WERI-Rb-1 (cell line): ENCODE measurements at regions not wholly inside any gene's neighbourhood (a gene's known extent, or its start where the extent isn't known, plus 50 kb on each side); places are given as distances from the start of the nearest gene placed in this dataset.

ENCODE experiments used
- DNase-seq: peaks from one replicate; pipeline ENCODE4 v3.0.0-alpha.2; 2020
- H3K27ac ChIP-seq: fragments of 250-450 bp; sonication (Bioruptor Pico); 2 replicates; pipeline ENCODE4 v1.5.1; 2020; ENCODE audit warnings: mild to moderate bottlenecking, moderate library complexity
- H3K27me3 ChIP-seq: fragments of 250-450 bp; sonication (Bioruptor Pico); 2 replicates; pipeline ENCODE4 v1.5.1; 2021; ENCODE audit warnings: mild to moderate bottlenecking, low read depth, moderate library complexity; ENCODE audit not compliant: insufficient read depth, severe bottlenecking
- H3K36me3 ChIP-seq: fragments of 250-450 bp; sonication (Bioruptor Pico); 2 replicates; pipeline ENCODE4 v1.5.1; 2020; ENCODE audit warnings: mild to moderate bottlenecking, moderate library complexity
- H3K4me3 ChIP-seq: 2 replicates; pipeline ENCODE4 v1.5.1; 2011; ENCODE audit warnings: low read depth, mild to moderate bottlenecking, control low read depth, low read length
- H3K9me3 ChIP-seq: fragments of 250-450 bp; sonication (Bioruptor Pico); 2 replicates; pipeline ENCODE4 v1.5.1; 2021; ENCODE audit warnings: mild to moderate bottlenecking, moderate library complexity; ENCODE audit not compliant: severe bottlenecking
- TF ChIP-seq, protein P1 (sequence below): IDR thresholded peaks from 2 replicates; pipeline ENCODE4 v1.5.1; 2011; ENCODE audit warnings: low read depth, mild to moderate bottlenecking, control low read depth, inconsistent platforms, low read length

DNA sequence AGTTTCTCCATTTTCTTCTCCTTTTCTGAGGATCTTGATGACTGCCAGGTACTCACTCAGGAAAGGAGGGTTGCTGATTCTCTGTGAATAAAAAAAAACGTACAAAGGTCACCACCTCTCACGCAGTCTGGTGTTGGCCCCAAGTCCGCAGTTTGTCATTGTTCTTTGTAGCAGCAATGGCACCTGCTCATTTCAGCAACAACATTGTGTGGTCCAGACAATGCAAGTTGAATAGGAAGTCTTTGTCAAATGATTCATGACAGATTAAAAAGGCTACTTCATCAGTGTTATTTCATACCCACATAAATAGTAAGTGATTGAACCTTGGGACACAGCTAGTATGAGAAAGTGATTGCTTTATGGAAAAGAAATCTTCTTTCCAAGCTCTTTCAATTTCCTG, 653.5 kb upstream of the MGMT start:
- Histone ChIP-seq H3K27ac (no peak overlapping the region), H3K36me3 (no peaks in the 10 kb centered on the region), H3K4me3 (no peak overlapping the region), H3K9me3 (no peaks in the 10 kb centered on the region), H3K27me3 (no peaks in the 10 kb centered on the region)
- DNase-seq: no peak
- TF ChIP-seq, protein P1, sequence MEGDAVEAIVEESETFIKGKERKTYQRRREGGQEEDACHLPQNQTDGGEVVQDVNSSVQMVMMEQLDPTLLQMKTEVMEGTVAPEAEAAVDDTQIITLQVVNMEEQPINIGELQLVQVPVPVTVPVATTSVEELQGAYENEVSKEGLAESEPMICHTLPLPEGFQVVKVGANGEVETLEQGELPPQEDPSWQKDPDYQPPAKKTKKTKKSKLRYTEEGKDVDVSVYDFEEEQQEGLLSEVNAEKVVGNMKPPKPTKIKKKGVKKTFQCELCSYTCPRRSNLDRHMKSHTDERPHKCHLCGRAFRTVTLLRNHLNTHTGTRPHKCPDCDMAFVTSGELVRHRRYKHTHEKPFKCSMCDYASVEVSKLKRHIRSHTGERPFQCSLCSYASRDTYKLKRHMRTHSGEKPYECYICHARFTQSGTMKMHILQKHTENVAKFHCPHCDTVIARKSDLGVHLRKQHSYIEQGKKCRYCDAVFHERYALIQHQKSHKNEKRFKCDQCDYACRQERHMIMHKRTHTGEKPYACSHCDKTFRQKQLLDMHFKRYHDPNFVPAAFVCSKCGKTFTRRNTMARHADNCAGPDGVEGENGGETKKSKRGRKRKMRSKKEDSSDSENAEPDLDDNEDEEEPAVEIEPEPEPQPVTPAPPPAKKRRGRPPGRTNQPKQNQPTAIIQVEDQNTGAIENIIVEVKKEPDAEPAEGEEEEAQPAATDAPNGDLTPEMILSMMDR: no peak

GRCh38 chr10:128814024-128814423, 653.0 kb upstream of the MGMT start:
- no peaks in the 10 kb centered on the region for H3K36me3 ChIP-seq
- no peak for DNase-seq
- TF ChIP-seq, protein P1: no peak
- H3K27ac ChIP-seq: no peak overlapping the region
- no peaks in the 10 kb centered on the region for H3K9me3 ChIP-seq
- H3K27me3 ChIP-seq: no peaks in the 10 kb centered on the region
- no peak overlapping the region for H3K4me3 ChIP-seq

GRCh38 chr10:128814782-128815181, 652.3 kb upstream of the MGMT start:
- H3K36me3 ChIP-seq: no peaks in the 10 kb centered on the region
- H3K4me3 ChIP-seq: no peak overlapping the region
- TF ChIP-seq, protein P1: no peak
- H3K27me3 ChIP-seq: no peaks in the 10 kb centered on the region
- no peak overlapping the region for H3K27ac ChIP-seq
- no peaks in the 10 kb centered on the region for H3K9me3 ChIP-seq
- DNase-seq: peak; percentile 15

DNA sequence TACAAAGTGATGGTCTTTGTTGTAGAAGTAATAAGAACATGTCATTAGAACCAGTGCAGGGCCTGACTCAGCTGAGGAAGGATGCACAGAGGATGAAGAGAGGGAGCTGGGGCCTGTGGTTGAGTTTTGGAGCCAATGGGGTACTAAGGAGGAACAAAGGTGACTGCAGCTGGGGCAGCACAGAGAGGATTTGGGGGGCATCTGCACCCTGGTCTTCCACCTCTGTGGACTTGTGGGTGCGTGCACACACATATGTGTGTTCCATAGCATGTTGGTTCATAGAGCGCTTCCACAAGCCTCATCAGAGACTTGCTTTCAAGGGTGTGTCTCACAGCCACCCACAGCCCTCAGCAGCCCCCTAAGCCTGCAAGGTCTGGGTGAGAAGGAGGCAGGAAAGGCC, 650.3 kb upstream of the MGMT start:
- no peak overlapping the region for H3K27ac ChIP-seq
- no peaks in the 10 kb centered on the region for H3K27me3 ChIP-seq
- no peak overlapping the region for H3K4me3 ChIP-seq
- TF ChIP-seq, protein P1: no peak
- no peaks in the 10 kb centered on the region for H3K36me3 ChIP-seq
- no peaks in the 10 kb centered on the region for H3K9me3 ChIP-seq
- DNase-seq: no peak

- Histone ChIP-seq H3K9me3 (no peaks in the 10 kb centered on the region), H3K36me3 (no peaks in the 10 kb centered on the region), H3K27me3 (no peaks in the 10 kb centered on the region), H3K4me3 (no peak overlapping the region), H3K27ac (no peak overlapping the region)
- DNase-seq: no peak
- TF ChIP-seq, protein P1: no peak
Measured at GRCh38 chr10:128817636-128818035, 649.4 kb upstream of the MGMT start.

DNA sequence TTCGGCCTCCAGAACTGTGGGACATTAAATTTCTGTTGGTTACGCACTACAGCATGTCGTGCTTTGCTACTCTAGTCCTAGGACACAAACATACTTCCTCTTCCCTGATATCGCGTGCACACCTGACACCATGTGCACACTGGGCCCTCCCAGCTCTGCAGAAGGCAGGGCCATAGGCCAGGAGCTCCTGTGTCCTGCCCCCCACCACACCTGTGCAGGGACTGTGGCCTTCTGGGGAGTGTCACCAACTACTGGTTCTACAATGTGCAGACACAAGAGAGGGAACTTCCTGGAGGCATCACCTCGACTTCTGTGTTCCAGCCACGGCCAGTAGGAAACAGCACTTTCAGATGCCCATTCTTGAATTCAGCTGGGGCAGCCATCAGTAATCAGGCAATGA, 646.4 kb upstream of the MGMT start:
- peaks cover 7% of the 10 kb centered on the region for H3K27me3 ChIP-seq
- H3K4me3 ChIP-seq: no peak overlapping the region
- TF ChIP-seq, protein P1: no peak
- H3K9me3 ChIP-seq: no peaks in the 10 kb centered on the region
- no peaks in the 10 kb centered on the region for H3K36me3 ChIP-seq
- no peak overlapping the region for H3K27ac ChIP-seq
- DNase-seq: no peak
